Endothelial cell of umbilical vein (primary cell): ENCODE measurements at regions not wholly inside any gene's neighbourhood (a gene's known extent, or its start where the extent isn't known, plus 50 kb on each side); places are given as distances from the start of the nearest gene placed in this dataset.

Source experiments
- BruUV-seq: library from RNA; stranded (reverse); fragments of 400-500 nt; replicated peaks from 2 replicates; lab custom pipeline; 2021; lab: Mats Ljungman, UMichigan
- CTCF ChIA-PET: fragments of 300-600, 350-600 bp; sonication (Branson Sonifier 250); formaldehyde crosslinking; loops from one replicate; lab custom pipeline; 2021; ENCODE audit warnings: antibody characterized with exemption, inconsistent platforms; lab: Charles Lee
- POLR2A ChIA-PET: fragments of 300-600, 350-600 bp; sonication (Branson Sonifier 250); formaldehyde crosslinking; loops from one replicate; lab custom pipeline; 2021; ENCODE audit warnings: antibody characterized with exemption, inconsistent platforms; lab: Charles Lee
- DNase-seq: peaks from one replicate; pipeline ENCODE4 v3.0.0-alpha.2; 2011; ENCODE audit warnings: low read depth, low spot score
- FAIRE-seq: peaks from 2 replicates; lab custom pipeline; 2011; peaks lifted over from hg19 to GRCh38; lab: Jason Lieb, UNC
- H2AFZ ChIP-seq: 2 replicates; pipeline ENCODE4 v1.6.0; 2012; ENCODE audit warnings: low read depth, low read length, control low read depth, inconsistent platforms
- H3K27ac ChIP-seq: 2 replicates; pipeline ENCODE4 v1.5.1; 2011; ENCODE audit warnings: low read depth, mild to moderate bottlenecking, control low read depth, low read length, moderate library complexity; ENCODE audit not compliant: insufficient read depth
- H3K27me3 ChIP-seq, 2 experiments: 2 replicates each; pipeline versions ENCODE4 v1.6.0 to v1.6.1; 2011; ENCODE audit warnings: low read length in 2 of 2, mixed read lengths in 1 of 2; ENCODE audit not compliant: control insufficient read depth in 2 of 2, insufficient read depth in 2 of 2
- H3K36me3 ChIP-seq, 2 experiments: 2 replicates in 1 of 2; 3 replicates in 1 of 2; pipeline ENCODE4 v1.5.1; 2011; ENCODE audit warnings: low read length in 2 of 2, mild to moderate bottlenecking in 1 of 2, moderate library complexity in 1 of 2; ENCODE audit not compliant: control insufficient read depth in 2 of 2, insufficient read depth in 2 of 2; ENCODE audit errors: extremely low read depth in 1 of 2
- H3K4me1 ChIP-seq: 3 replicates; pipeline ENCODE4 v1.5.1; 2011; ENCODE audit warnings: mild to moderate bottlenecking, low read length; ENCODE audit not compliant: control insufficient read depth, insufficient read depth; ENCODE audit errors: extremely low read depth
- H3K4me2 ChIP-seq: 2 replicates; pipeline ENCODE4 v1.6.1; 2011; ENCODE audit warnings: low read length, control low read depth, mixed read lengths; ENCODE audit not compliant: insufficient read depth
- H3K4me3 ChIP-seq, 3 experiments: fragments of 200-600 bp in 1 of 3; sonication (generic), shearing (Covaris generic) in 1 of 3; replicated peaks in 1 of 3; 2 replicates each; pipeline ENCODE4 v1.5.1; 2011 to 2016; ENCODE audit warnings: control low read depth in 3 of 3, low read length in 3 of 3, mild to moderate bottlenecking in 2 of 3, inconsistent platforms in 1 of 3, low read depth in 1 of 3, moderate library complexity in 1 of 3; ENCODE audit not compliant: insufficient read depth in 1 of 3
- H3K79me2 ChIP-seq: 2 replicates; pipeline ENCODE4 v1.6.0; 2012; ENCODE audit warnings: low read length, inconsistent platforms; ENCODE audit not compliant: control insufficient read depth, insufficient read depth
- H3K9ac ChIP-seq: replicated peaks from 2 replicates; pipeline ENCODE3; 2011; ENCODE audit warnings: low read length, control low read depth; ENCODE audit not compliant: insufficient read depth; ENCODE audit errors: extremely low read depth
- H3K9me1 ChIP-seq: replicated peaks from 3 replicates; pipeline ENCODE4 v1.6.0; 2011; ENCODE audit warnings: mild to moderate bottlenecking, low read length; ENCODE audit not compliant: control insufficient read depth, insufficient read depth; ENCODE audit errors: extremely low read depth
- H3K9me3 ChIP-seq: replicated peaks from 2 replicates; pipeline ENCODE4 v1.5.1; 2012; ENCODE audit warnings: low read length, inconsistent platforms; ENCODE audit not compliant: control insufficient read depth, insufficient read depth
- H4K20me1 ChIP-seq: replicated peaks from 2 replicates; pipeline ENCODE3; 2011; ENCODE audit warnings: mild to moderate bottlenecking, low read length; ENCODE audit not compliant: control insufficient read depth, insufficient read depth; ENCODE audit errors: extremely low read depth
- FOS ChIP-seq: IDR thresholded peaks from 2 replicates; pipeline ENCODE4 v1.6.1; 2011; ENCODE audit warnings: mild to moderate bottlenecking, low read length, moderate library complexity, borderline replicate concordance; ENCODE audit not compliant: insufficient read depth
- GATA2 ChIP-seq: IDR thresholded peaks from 2 replicates; pipeline ENCODE4 v1.7.0; 2011; ENCODE audit warnings: low read depth, mild to moderate bottlenecking, moderate library complexity, mixed read lengths, low read length; ENCODE audit not compliant: insufficient read length, insufficient read depth
- JUN ChIP-seq: IDR thresholded peaks from 2 replicates; pipeline ENCODE4 v1.6.1; 2011; ENCODE audit warnings: borderline replicate concordance, low read depth; ENCODE audit not compliant: insufficient read length, insufficient read depth
- MAX ChIP-seq: IDR thresholded peaks from 2 replicates; pipeline ENCODE4 v1.6.1; 2011; ENCODE audit not compliant: insufficient read depth, insufficient read length
- POLR2A ChIP-seq: IDR thresholded peaks from 2 replicates; pipeline ENCODE4 v1.6.1; 2012; ENCODE audit warnings: low read depth, mild to moderate bottlenecking, control low read depth, low read length
- POLR2AphosphoS5 ChIP-seq: IDR thresholded peaks from 2 replicates; pipeline ENCODE4 v1.6.1; 2012; ENCODE audit warnings: low read depth, mild to moderate bottlenecking, control low read depth, low read length, moderate library complexity; ENCODE audit not compliant: insufficient read depth
- dilution Hi-C: fragments of 300-500 bp; cut with MboI; formaldehyde crosslinking; loops from one replicate; pipeline ENCODE4 v1.15.0; 2019; ENCODE audit warnings: low sequenced_read_pairs; ENCODE audit not compliant: extremely low pct_ligation_motif_present
- intact Hi-C: fragments of 100-400 bp; cut with micrococcal nuclease; formaldehyde crosslinking; loops from one replicate; pipeline ENCODE4 v1.10.0; 2022

GRCh38 chr3:21356402-21356801 is 394.6 kb downstream of the ZNF385D start:
- Histone ChIP-seq H2AFZ (no peak overlapping the region), H3K79me2 (no peaks in the 10 kb centered on the region), H3K4me1 (no peaks in the 10 kb centered on the region), H3K9ac (no peak overlapping the region), H3K4me2 (no peak overlapping the region), H3K4me3 (no peak overlapping the region), H4K20me1 (no peaks in the 10 kb centered on the region), H3K36me3 (no peaks in the 10 kb centered on the region), H3K27me3 (no peaks in the 10 kb centered on the region), H3K27ac (no peak overlapping the region), H3K9me1 (no peaks in the 10 kb centered on the region), H3K9me3 (no peaks in the 10 kb centered on the region)
- CTCF ChIA-PET: interaction anchor here (1.2 kb wide), 1 partner anchor 11 kb away, joined by 3 read pairs; no protein-coding TSS in a partner anchor
- FAIRE-seq: no peak
- TF ChIP-seq MAX (no peak), GATA2 (no peak), FOS (no peak), POLR2A (no peak), JUN (no peak)
- intact Hi-C loops (no loop called here), dilution Hi-C loops (no loop called here)
- POLR2A ChIA-PET: no interaction called here
- no TSS peak for BruUV-seq
- DNase-seq: no peak

- Histone ChIP-seq H3K79me2 (no peaks in the 10 kb centered on the region), H4K20me1 (no peaks in the 10 kb centered on the region), H3K4me2 (no peak overlapping the region), H3K4me1 (no peaks in the 10 kb centered on the region), H3K4me3 (no peak overlapping the region), H3K9me1 (no peaks in the 10 kb centered on the region), H3K9ac (no peak overlapping the region), H3K9me3 (no peaks in the 10 kb centered on the region), H2AFZ (no peak overlapping the region), H3K27ac (no peak overlapping the region), H3K27me3 (no peaks in the 10 kb centered on the region), H3K36me3 (no peaks in the 10 kb centered on the region)
- ChIA-PET POLR2A (no interaction called here), CTCF (interaction anchor here (0.7 to 1.3 kb wide), 2 partner anchors 10 to 12 kb away, joined by 3 read pairs; no protein-coding TSS in a partner anchor)
- BruUV-seq: no TSS peak
- intact Hi-C loops: no loop called here
- no peak for TF ChIP-seq POLR2AphosphoS5
- no peak for TF ChIP-seq JUN
- FAIRE-seq (no peak), DNase-seq (peak; percentile 2)
- dilution Hi-C loops: no loop called here
These were observed 405.5 kb downstream of the ZNF385D start for GRCh38 chr3:21345382-21345976.
